GM12875 (cell line): ENCODE measurements at regions not wholly inside any gene's neighbourhood (a gene's known extent, or its start where the extent isn't known, plus 50 kb on each side); places are given as distances from the start of the nearest gene placed in this dataset.

Experiments
- H3K4me3 ChIP-seq: one replicate; pipeline ENCODE4 v1.5.1; 2011; ENCODE audit warnings: low read depth, low read length, control low read depth
- CTCF ChIP-seq: IDR thresholded peaks from 2 replicates; pipeline ENCODE4 v1.5.1; 2011; ENCODE audit warnings: low read depth, mild to moderate bottlenecking, control low read depth, inconsistent platforms, low read length, moderate library complexity, borderline replicate concordance; ENCODE audit not compliant: insufficient read depth

- H3K4me3 ChIP-seq = no peak overlapping the region
- no peak for TF ChIP-seq CTCF
Observed at GRCh38 chr11:36807871-36808270, 209.8 kb upstream of the RAG2 start.

DNA sequence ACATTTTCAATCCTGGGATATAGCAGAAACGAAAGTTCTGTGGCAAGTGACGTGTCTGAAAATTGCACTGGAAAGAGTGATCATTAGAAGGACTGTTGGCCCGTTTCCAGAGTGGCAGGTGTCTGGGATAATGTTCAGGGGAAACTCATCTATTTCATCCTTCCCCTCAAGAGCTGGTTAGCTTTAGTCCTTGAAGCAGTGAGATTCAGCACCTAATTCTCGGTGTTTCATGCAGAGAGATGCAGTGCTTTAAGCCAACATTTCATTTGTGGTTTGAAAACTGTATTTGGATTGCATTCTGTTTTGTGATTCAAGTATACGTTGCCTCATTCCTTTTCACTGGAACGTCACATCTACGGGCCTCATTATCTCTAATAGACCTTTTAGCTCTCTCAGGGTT, 205.0 kb upstream of the RAG2 start:
- TF ChIP-seq CTCF = no peak
- no peak overlapping the region for H3K4me3 ChIP-seq

DNA sequence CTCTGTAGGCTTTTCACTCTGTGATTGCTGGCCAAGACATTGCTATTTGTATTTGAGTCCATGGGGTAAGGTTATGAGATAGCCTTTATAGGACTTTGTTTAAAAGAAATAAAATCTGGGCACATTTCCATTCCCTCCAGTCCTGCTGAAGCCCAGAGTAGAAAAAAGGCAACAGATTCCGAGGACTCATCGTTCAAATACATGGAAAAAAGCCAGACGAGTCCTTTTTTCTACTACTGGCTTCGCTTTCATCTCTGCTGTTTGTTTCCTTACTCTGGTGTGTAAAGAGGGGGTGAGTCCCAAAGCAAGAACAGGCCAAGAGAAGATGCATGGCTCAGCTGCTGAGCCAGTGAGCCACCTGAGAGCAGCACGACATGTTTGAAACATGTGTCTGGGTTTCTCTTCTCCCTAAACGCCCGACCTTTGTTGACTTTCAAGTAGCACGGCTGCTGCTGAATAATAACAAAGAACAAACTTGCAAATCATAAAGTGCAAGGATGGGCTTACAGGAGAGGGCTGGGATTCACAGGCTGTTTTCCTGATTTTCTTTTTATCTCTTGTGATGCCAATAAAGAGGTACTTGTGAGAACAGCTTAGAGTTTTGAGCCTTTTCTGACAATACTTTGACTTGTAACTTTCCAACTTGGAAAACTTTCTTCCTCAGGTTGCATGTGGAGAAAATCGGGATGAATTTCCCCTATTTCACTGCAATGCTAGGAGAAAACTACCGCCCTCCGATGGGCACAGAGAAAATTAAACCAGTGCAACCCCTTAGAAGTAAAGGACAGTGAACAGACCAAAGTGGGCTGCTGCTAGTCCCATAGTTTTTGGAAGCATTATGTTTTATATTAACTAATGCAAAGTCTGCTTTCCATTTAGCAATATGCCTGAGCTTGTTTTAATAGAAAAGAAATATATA, 195.2 kb upstream of the RAG2 start:
- H3K4me3 ChIP-seq = no peak overlapping the region
- TF ChIP-seq CTCF = no peak

- TF ChIP-seq CTCF = no peak
- no peak overlapping the region for H3K4me3 ChIP-seq
Observed at GRCh38 chr11:36791957-36792356, 193.9 kb upstream of the RAG2 start.

GRCh38 chr11:36790526-36790925, 192.5 kb upstream of the RAG2 start:
- H3K4me3 ChIP-seq = no peak overlapping the region
- TF ChIP-seq CTCF = no peak

- no peak overlapping the region for H3K4me3 ChIP-seq
- no peak for TF ChIP-seq CTCF
Observed at GRCh38 chr11:36783808-36784207, 185.8 kb upstream of the RAG2 start.

DNA sequence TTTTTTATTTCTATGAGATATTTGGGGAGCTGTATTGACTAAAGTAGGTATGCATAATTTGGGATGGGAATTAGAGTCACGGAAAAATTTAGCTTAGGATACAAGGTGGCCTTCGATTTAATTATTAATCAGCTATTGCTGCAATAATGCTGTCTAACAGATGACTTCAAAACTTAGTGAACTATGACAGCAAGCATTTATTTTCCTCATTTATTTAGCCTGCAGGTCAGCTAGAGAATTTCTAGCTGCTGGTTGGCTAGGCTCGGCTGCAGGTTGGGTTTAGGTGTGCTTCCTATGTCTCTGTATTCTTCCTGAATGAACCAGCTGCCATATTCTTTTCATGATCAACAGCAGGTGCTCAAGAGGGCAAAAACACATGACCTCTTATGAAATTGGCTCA, 181.8 kb upstream of the RAG2 start:
- no peak for TF ChIP-seq CTCF
- no peak overlapping the region for H3K4me3 ChIP-seq
